MM.1S (cell line): ENCODE measurements at regions not wholly inside any gene's neighbourhood (a gene's known extent, or its start where the extent isn't known, plus 50 kb on each side); places are given as distances from the start of the nearest gene placed in this dataset.

Source experiments
- DNase-seq: peaks from one replicate; pipeline ENCODE4 v3.0.0-alpha.2; 2015
- H2AFZ ChIP-seq: fragments of 300-600 bp; sonication (generic); 2 replicates; pipeline ENCODE4 v1.6.0; 2016; ENCODE audit warnings: antibody characterized with exemption, low read length
- H3F3A ChIP-seq: fragments of 300-600 bp; sonication (generic); 2 replicates; pipeline ENCODE4 v1.6.1; 2016; ENCODE audit warnings: mild to moderate bottlenecking, antibody characterized with exemption, low read length, moderate library complexity, mixed read lengths; ENCODE audit not compliant: insufficient read depth
- H3K27ac ChIP-seq: fragments of 300-600 bp; sonication (generic); 2 replicates; pipeline ENCODE4 v1.5.1; 2016; ENCODE audit warnings: mild to moderate bottlenecking, low read length
- H3K27me3 ChIP-seq: fragments of 300-600 bp; sonication (generic); replicated peaks from 2 replicates; pipeline ENCODE4 v1.6.0; 2016; ENCODE audit warnings: low read length; ENCODE audit not compliant: insufficient read depth
- H3K36me3 ChIP-seq: fragments of 300-600 bp; sonication (generic); replicated peaks from 2 replicates; pipeline ENCODE4 v1.6.1; 2016; ENCODE audit warnings: mild to moderate bottlenecking, low read length, mixed read lengths; ENCODE audit not compliant: insufficient read depth
- H3K4me1 ChIP-seq: fragments of 300-600 bp; sonication (generic); 2 replicates; pipeline ENCODE4 v1.6.1; 2016; ENCODE audit warnings: low read length, mixed read lengths
- H3K4me2 ChIP-seq: fragments of 300-600 bp; sonication (generic); 2 replicates; pipeline ENCODE4 v1.6.0; 2016; ENCODE audit warnings: low read depth, low read length
- H3K4me3 ChIP-seq: fragments of 300-600 bp; sonication (generic); 2 replicates; pipeline ENCODE4 v1.5.1; 2016; ENCODE audit warnings: low read length, mixed read lengths
- H3K79me2 ChIP-seq: fragments of 300-600 bp; sonication (generic); 2 replicates; pipeline ENCODE4 v1.6.1; 2016; ENCODE audit warnings: mixed run types, low read length, mixed read lengths
- H3K9ac ChIP-seq: fragments of 300-600 bp; sonication (generic); 2 replicates; pipeline ENCODE4 v1.6.1; 2016; ENCODE audit warnings: low read length, mixed read lengths
- H3K9me2 ChIP-seq: fragments of 300-600 bp; sonication (generic); replicated peaks from 2 replicates; pipeline ENCODE4 v1.6.1; 2016; ENCODE audit warnings: mild to moderate bottlenecking, low read length, mixed read lengths; ENCODE audit not compliant: insufficient read depth
- H3K9me3 ChIP-seq: fragments of 300-600 bp; sonication (generic); replicated peaks from 2 replicates; pipeline ENCODE4 v1.6.1; 2016; ENCODE audit warnings: mild to moderate bottlenecking, low read length, mixed read lengths; ENCODE audit not compliant: insufficient read depth
- H4K20me1 ChIP-seq: fragments of 300-600 bp; sonication (generic); 2 replicates; pipeline ENCODE4 v1.6.1; 2016; ENCODE audit warnings: mild to moderate bottlenecking, low read length, moderate library complexity, mixed read lengths; ENCODE audit not compliant: insufficient read depth
- EZH2 ChIP-seq: fragments of 300-600 bp; sonication (generic); optimal IDR thresholded peaks from 2 replicates; pipeline ENCODE3; 2017; ENCODE audit warnings: low read depth, mild to moderate bottlenecking, antibody characterized with exemption, low read length, mixed read lengths
- EZH2phosphoT487 ChIP-seq: fragments of 300-600 bp; sonication (generic); IDR thresholded peaks from 2 replicates; pipeline ENCODE4 v1.6.1; 2018; ENCODE audit warnings: antibody characterized with exemption, low read length
- TF ChIP-seq, protein P1 (sequence below): fragments of 300-600 bp; sonication (generic); IDR thresholded peaks from 2 replicates; pipeline ENCODE4 v1.5.1; 2016; ENCODE audit warnings: antibody characterized with exemption, low read length, mixed read lengths

- Histone ChIP-seq H3K27ac (no peak overlapping the region), H3K4me2 (no peak overlapping the region), H3K4me3 (no peak overlapping the region), H3K9me2 (no peaks in the 10 kb centered on the region), H3K79me2 (no peaks in the 10 kb centered on the region), H2AFZ (no peak overlapping the region), H3K9ac (no peak overlapping the region), H3K27me3 (no peaks in the 10 kb centered on the region), H4K20me1 (no peaks in the 10 kb centered on the region), H3F3A (no peaks in the 10 kb centered on the region), H3K4me1 (no peaks in the 10 kb centered on the region), H3K9me3 (no peaks in the 10 kb centered on the region), H3K36me3 (no peaks in the 10 kb centered on the region)
- no peak for TF ChIP-seq EZH2
- TF ChIP-seq EZH2phosphoT487, result no peak
- TF ChIP-seq, protein P1, sequence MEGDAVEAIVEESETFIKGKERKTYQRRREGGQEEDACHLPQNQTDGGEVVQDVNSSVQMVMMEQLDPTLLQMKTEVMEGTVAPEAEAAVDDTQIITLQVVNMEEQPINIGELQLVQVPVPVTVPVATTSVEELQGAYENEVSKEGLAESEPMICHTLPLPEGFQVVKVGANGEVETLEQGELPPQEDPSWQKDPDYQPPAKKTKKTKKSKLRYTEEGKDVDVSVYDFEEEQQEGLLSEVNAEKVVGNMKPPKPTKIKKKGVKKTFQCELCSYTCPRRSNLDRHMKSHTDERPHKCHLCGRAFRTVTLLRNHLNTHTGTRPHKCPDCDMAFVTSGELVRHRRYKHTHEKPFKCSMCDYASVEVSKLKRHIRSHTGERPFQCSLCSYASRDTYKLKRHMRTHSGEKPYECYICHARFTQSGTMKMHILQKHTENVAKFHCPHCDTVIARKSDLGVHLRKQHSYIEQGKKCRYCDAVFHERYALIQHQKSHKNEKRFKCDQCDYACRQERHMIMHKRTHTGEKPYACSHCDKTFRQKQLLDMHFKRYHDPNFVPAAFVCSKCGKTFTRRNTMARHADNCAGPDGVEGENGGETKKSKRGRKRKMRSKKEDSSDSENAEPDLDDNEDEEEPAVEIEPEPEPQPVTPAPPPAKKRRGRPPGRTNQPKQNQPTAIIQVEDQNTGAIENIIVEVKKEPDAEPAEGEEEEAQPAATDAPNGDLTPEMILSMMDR, result no peak
- DNase-seq, result no peak
Observed at GRCh38 chr12:105522166-105522825, 191.8 kb downstream of the C12orf75 start.

- no peaks in the 10 kb centered on the region for H3F3A ChIP-seq
- H3K36me3 ChIP-seq, result no peaks in the 10 kb centered on the region
- H3K9ac ChIP-seq, result no peak overlapping the region
- no peaks in the 10 kb centered on the region for H3K79me2 ChIP-seq
- H3K27me3 ChIP-seq, result no peaks in the 10 kb centered on the region
- H3K4me3 ChIP-seq, result no peak overlapping the region
- no peaks in the 10 kb centered on the region for H3K9me3 ChIP-seq
- H3K27ac ChIP-seq, result no peak overlapping the region
- no peaks in the 10 kb centered on the region for H4K20me1 ChIP-seq
- H3K4me1 ChIP-seq, result no peaks in the 10 kb centered on the region
- H3K9me2 ChIP-seq, result no peaks in the 10 kb centered on the region
- DNase-seq, result no peak
- TF ChIP-seq EZH2phosphoT487 (no peak), EZH2 (no peak)
- TF ChIP-seq, protein P1, result no peak
- no peak overlapping the region for H3K4me2 ChIP-seq
- H2AFZ ChIP-seq, result no peak overlapping the region
Observed at GRCh38 chr12:105523164-105524057, 192.9 kb downstream of the C12orf75 start.

DNA sequence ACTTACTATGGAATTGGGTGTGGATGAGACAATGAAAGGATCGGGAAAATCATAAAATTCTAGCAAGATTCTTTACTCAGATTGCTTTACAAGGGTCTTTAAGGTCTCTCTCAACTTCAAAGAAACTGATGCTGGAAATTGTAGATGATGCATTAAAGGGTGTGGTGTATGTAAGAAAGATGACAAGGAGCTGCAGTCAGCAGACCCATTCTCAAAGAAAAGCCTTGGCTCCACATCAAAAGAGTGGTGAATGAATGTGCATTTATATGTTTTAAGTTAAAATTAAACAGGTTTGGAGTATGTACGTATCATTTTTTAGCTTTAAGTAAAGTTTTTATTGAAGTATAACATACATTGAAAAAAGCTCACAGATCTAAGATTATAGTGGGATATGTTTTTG, 194.5 kb downstream of the C12orf75 start:
- Histone ChIP-seq H4K20me1 (no peaks in the 10 kb centered on the region), H3K36me3 (no peaks in the 10 kb centered on the region), H3K4me2 (no peak overlapping the region), H3K79me2 (no peaks in the 10 kb centered on the region), H3K9me2 (no peaks in the 10 kb centered on the region), H3K27ac (no peak overlapping the region), H3K4me1 (no peaks in the 10 kb centered on the region), H3K27me3 (no peaks in the 10 kb centered on the region), H3K9me3 (no peaks in the 10 kb centered on the region), H3F3A (no peaks in the 10 kb centered on the region), H2AFZ (no peak overlapping the region), H3K4me3 (no peak overlapping the region), H3K9ac (no peak overlapping the region)
- TF ChIP-seq EZH2phosphoT487, result no peak
- TF ChIP-seq, protein P1, result no peak
- DNase-seq, result no peak
